GM10266 (cell line): ENCODE measurements at regions not wholly inside any gene's neighbourhood (a gene's known extent, or its start where the extent isn't known, plus 50 kb on each side); places are given as distances from the start of the nearest gene placed in this dataset.

Experiments
- DNase-seq: peaks from one replicate; pipeline ENCODE4 v3.0.0; 2012; ENCODE audit errors: extremely low spot score
- TF ChIP-seq, protein P1 (sequence below): IDR thresholded peaks from 2 replicates; pipeline ENCODE4 v1.5.1; 2012; ENCODE audit warnings: mild to moderate bottlenecking, low read depth; ENCODE audit not compliant: control insufficient read depth, insufficient read depth; ENCODE audit errors: missing control alignments

DNA sequence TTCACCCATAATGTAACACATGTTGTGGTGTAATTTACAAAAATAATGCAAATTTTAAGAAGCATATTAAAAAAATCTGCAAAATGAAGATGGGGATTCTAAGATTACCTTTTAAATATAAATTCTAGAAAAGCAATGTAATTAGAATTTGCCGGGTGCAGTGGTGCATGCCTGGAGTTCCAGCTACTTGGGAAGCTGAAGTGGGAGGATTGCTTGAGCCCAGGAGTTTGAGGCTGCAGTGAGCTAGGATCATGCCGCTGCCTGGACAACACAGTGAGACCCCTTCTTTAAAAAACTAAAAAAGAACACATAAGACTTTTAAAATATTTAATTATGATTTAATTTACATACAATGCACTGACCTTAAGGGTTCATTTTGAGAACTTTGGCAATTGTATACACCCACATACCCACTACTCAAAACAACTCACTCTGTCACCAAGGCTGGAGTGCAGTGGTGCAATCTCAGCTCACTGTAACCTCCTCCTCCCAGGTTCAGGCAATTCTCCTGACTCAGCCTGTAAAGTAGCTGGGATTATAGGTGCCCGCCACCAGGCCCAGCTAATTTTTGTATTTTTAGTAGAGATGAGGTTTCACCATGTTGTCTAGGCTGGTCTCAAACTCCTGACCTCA lies 134.0 kb upstream of the TBL1XR1 start:
- TF ChIP-seq, protein P1, sequence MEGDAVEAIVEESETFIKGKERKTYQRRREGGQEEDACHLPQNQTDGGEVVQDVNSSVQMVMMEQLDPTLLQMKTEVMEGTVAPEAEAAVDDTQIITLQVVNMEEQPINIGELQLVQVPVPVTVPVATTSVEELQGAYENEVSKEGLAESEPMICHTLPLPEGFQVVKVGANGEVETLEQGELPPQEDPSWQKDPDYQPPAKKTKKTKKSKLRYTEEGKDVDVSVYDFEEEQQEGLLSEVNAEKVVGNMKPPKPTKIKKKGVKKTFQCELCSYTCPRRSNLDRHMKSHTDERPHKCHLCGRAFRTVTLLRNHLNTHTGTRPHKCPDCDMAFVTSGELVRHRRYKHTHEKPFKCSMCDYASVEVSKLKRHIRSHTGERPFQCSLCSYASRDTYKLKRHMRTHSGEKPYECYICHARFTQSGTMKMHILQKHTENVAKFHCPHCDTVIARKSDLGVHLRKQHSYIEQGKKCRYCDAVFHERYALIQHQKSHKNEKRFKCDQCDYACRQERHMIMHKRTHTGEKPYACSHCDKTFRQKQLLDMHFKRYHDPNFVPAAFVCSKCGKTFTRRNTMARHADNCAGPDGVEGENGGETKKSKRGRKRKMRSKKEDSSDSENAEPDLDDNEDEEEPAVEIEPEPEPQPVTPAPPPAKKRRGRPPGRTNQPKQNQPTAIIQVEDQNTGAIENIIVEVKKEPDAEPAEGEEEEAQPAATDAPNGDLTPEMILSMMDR: no peak

DNA sequence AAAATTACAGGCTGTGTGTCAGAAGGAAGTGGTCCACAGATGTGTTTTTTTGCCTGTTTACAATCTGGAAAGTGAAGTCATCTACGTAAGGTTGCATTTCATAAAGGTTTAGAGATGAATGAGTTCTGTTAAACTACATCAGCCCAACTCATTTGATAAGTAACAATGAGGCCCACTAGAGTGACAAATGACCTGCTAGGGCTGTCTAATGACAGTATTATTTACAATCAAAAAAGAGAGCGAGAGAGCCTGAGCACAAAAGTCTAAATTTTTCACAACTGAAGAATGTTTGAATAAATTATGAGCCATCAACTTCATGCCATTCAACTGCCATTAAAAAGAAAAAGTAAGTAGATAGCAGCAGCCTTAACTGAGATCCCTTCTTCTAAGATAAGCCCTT lies 135.7 kb upstream of the TBL1XR1 start:
- DNase-seq: no peak
- TF ChIP-seq, protein P1: no peak

More for the DNA sequence above, 134.0 kb upstream of the TBL1XR1 start:
- DNase-seq: no peak

DNA sequence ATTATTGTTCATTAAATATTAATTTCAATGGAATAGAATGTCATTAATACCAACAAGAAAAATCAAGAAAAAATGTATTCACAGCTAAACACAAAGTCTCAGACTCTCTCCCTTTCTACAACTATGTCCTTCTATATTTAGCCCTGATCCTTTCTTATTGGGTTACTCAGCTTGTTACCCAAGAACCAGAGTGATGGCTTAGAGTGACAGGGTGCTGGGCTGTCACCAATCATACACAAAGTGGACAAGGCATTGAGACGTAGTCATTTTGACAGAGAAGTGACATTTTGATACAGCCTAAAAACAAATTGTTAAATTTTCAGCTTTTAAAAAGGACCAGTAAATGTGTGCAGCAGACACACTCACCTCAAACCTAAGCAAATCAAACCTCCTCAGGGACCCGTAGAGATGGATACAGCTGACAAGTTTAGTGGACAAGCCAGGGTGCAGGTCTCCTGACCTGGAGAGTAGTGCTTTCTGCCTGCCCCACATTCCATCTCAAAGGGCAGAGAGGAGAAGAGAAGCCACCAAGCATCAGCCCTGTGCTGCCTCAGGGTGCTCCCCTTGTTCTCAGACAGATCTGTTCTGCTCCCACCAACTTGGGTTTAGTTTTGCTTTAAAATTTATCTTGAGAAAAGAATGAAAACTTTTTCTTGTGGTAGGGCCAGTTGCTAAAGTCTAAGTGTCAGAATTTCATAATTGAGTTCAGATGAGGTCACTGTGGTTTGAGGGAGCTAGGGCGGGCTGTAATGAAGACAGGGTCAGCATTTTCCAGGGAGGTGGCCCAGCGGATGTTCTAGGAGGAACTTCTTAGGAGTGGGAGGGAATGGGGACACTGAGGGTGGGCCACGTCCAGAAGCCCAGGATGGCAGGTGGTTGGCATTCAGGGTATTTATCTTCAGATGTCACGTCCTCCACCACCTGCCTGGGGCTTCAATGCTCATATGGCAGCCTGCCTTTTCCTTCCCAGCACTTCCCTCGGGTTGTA lies 136.5 kb upstream of the TBL1XR1 start:
- TF ChIP-seq, protein P1: no peak

DNA sequence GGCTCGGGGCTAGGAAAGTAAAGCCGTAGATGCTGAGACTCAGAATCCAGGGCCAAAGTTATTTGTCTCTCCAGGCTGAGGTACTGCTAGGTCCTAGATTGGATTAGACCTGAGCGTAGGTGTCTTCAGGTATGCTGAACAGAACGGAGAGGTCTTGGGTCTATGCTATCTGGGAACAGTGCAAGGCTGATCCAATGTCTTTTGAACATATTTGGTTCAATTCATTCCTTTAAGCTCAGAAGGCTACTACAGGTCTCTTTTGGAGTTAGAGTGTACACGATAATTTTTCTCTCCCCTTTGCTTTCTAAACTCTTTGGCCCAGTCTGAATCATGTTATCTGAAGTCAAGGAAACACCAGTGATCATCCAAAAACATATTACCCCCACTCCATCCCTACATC lies 137.5 kb upstream of the TBL1XR1 start:
- no peak for DNase-seq
- TF ChIP-seq, protein P1: no peak

More for the DNA sequence above, 136.5 kb upstream of the TBL1XR1 start:
- no peak for DNase-seq

DNA sequence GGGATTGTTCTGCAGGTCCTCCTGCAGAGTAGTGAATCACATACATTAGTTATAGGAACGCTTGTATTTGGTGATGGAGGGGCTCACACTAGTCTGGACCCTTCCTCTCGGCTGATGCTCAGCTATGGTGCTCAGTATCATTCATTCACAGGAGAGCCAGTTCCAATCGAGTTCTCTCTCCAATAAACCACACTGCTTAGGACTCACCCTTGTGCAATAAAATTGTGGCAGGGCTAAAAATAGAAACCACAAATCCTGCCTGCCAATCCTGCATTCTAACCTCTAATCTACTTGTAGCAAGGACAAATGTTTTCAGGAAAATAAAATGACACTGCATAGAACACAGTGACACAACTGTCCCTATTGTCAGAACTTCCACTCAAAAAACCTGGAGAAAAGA lies 138.4 kb upstream of the TBL1XR1 start:
- TF ChIP-seq, protein P1: no peak

DNA sequence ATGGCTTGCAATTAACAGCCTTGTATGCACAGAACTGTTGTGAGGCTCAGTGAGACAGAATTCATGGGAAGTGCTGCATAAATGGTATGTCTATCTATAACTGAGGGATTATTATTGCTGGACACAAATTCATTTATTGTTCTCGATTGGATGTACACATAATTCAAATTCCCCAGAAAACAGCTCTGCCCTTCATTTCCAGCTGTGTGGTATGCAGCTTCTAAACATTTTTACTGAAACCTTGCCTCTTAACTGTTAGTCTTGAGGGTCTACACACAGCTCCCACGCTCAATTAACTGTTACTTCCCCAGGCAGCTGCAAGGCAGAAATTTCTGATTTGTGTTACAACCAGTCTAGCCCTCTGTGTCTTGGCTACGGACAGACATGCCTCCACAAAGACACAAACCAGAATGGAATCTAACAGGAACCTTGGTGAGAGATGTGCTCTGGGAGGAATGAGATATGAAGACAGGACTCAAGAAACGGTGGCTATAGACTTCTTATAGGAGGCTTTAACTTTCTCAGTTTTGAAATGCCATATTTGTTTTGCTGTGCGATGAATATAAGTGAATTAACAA lies 139.7 kb upstream of the TBL1XR1 start:
- TF ChIP-seq, protein P1: no peak
- DNase-seq: no peak

More for the DNA sequence above, 138.4 kb upstream of the TBL1XR1 start:
- DNase-seq: no peak
